Islet precursor cell (in vitro differentiated cells): ENCODE measurements at regions not wholly inside any gene's neighbourhood (a gene's known extent, or its start where the extent isn't known, plus 50 kb on each side); places are given as distances from the start of the nearest gene placed in this dataset.
"Not testable (repeated sequence)": the region's sequence is repeated elsewhere in the genome, so short reads cannot be mapped to it uniquely, and the experiment has no call there.

Experiments used
- DNase-seq: peaks from one replicate; pipeline ENCODE4 v3.0.0-alpha.2; 2018

GRCh38 chr18:52087140-52087539, 252.9 kb upstream of the DCC start:
- DNase-seq, result no peak

- DNase-seq, result no peak
Observed at GRCh38 chr18:52090005-52090404, 250.0 kb upstream of the DCC start.

GRCh38 chr18:52093171-52093570, 246.8 kb upstream of the DCC start:
- no peak for DNase-seq

- DNase-seq, result no peak
Observed at GRCh38 chr18:52118684-52119083, 221.3 kb upstream of the DCC start.

- no peak for DNase-seq
Observed at GRCh38 chr18:52130624-52131301, 209.2 kb upstream of the DCC start.

- DNase-seq, result peak; percentile 57
Observed at GRCh38 chr18:52131845-52132244, 208.2 kb upstream of the DCC start.

GRCh38 chr18:52136532-52136931, 203.5 kb upstream of the DCC start:
- DNase-seq, result no peak

GRCh38 chr18:52140986-52141385, 199.0 kb upstream of the DCC start:
- no peak for DNase-seq

- no peak for DNase-seq
Observed at GRCh38 chr18:52150050-52150449, 189.9 kb upstream of the DCC start.

GRCh38 chr18:52152036-52152435, 188.0 kb upstream of the DCC start:
- no peak for DNase-seq

- no peak for DNase-seq
Observed at GRCh38 chr18:52156166-52156565, 183.8 kb upstream of the DCC start.

- peak; percentile 92 for DNase-seq
Observed at GRCh38 chr18:52160636-52161035, 179.4 kb upstream of the DCC start.

GRCh38 chr18:52163478-52163877, 176.5 kb upstream of the DCC start:
- DNase-seq, result no peak

GRCh38 chr18:52168131-52168530, 171.9 kb upstream of the DCC start:
- DNase-seq, result not testable (repeated sequence)

GRCh38 chr18:52174220-52174619, 165.8 kb upstream of the DCC start:
- DNase-seq, result no peak

GRCh38 chr18:52175406-52175805, 164.6 kb upstream of the DCC start:
- DNase-seq, result no peak

GRCh38 chr18:52183107-52183506, 156.9 kb upstream of the DCC start:
- no peak for DNase-seq

- no peak for DNase-seq
Observed at GRCh38 chr18:52190195-52190594, 149.8 kb upstream of the DCC start.

- DNase-seq, result no peak
Observed at GRCh38 chr18:52190631-52191030, 149.4 kb upstream of the DCC start.

- DNase-seq, result no peak
Observed at GRCh38 chr18:52200406-52200805, 139.6 kb upstream of the DCC start.

- DNase-seq, result no peak
Observed at GRCh38 chr18:52200921-52201663, 138.9 kb upstream of the DCC start.

GRCh38 chr18:52208646-52209045, 131.4 kb upstream of the DCC start:
- no peak for DNase-seq

- DNase-seq, result no peak
Observed at GRCh38 chr18:52216109-52216508, 123.9 kb upstream of the DCC start.

GRCh38 chr18:52216666-52217065, 123.3 kb upstream of the DCC start:
- DNase-seq, result no peak

GRCh38 chr18:52219102-52219501, 120.9 kb upstream of the DCC start:
- DNase-seq, result no peak
